GM12874 (cell line): ENCODE measurements at regions not wholly inside any gene's neighbourhood (a gene's known extent, or its start where the extent isn't known, plus 50 kb on each side); places are given as distances from the start of the nearest gene placed in this dataset.

Experiments
- TF ChIP-seq, protein P1 (sequence below): IDR thresholded peaks from 2 replicates; pipeline ENCODE4 v1.5.1; 2011; ENCODE audit warnings: low read depth, mild to moderate bottlenecking, control low read depth, low read length, moderate library complexity; ENCODE audit not compliant: insufficient read depth

DNA sequence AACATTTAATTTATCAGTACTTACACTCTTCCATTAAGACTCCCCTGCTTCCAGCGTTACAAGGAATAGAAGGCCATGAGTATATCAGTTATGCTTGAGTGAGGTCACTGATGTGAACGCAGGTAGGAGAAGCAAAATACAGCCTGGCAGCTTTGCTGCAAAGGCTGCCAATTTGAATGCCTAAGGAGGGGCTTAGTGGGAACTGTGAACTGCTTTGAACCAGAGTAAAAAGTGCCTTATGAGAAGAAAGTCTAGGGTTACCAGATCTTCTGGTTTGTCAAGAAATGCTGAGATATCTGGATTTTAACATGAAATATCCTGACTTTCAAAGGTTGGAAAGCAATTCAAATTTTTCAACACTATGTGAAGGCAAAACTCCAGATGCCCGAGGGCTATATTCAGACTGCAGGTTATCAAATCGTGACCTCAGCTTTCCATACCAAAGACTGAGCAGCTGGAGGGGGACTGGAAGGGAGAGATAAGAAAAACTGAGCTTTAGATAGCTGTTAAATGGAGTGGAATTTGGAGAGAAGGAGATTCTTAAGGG, 446.3 kb upstream of the NECTIN3 start:
- TF ChIP-seq, protein P1, sequence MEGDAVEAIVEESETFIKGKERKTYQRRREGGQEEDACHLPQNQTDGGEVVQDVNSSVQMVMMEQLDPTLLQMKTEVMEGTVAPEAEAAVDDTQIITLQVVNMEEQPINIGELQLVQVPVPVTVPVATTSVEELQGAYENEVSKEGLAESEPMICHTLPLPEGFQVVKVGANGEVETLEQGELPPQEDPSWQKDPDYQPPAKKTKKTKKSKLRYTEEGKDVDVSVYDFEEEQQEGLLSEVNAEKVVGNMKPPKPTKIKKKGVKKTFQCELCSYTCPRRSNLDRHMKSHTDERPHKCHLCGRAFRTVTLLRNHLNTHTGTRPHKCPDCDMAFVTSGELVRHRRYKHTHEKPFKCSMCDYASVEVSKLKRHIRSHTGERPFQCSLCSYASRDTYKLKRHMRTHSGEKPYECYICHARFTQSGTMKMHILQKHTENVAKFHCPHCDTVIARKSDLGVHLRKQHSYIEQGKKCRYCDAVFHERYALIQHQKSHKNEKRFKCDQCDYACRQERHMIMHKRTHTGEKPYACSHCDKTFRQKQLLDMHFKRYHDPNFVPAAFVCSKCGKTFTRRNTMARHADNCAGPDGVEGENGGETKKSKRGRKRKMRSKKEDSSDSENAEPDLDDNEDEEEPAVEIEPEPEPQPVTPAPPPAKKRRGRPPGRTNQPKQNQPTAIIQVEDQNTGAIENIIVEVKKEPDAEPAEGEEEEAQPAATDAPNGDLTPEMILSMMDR, result no peak

DNA sequence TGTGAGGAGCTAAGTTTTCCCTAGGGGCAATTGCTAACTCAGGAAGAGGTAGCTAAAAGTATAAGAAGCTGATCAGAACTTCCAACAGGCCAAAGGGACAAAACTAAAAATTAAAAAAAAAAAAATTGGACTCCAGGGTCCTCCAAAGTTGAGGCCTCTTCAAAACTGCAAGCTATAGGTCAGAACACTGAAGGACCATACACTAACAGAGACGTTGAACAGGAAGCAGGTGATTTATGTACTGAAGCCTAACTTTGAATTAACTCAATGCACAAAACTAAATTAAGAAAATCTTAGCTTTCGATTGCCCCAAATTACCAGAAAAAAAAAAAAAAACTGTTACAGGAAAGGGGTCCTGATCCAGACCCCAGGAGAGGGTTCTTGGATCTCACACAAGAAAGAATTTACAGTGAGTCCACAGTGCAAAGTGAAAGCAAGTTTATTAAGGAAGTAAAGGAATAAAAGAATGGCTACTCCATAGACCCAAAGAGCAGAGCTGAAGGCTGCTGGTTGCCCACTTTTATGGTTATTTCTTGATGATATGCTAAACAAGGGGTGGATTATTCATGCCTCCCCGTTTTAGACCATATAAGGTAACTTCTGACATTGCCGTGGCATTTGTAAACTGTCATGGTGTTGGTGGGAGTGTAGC, 442.8 kb upstream of the NECTIN3 start:
- TF ChIP-seq, protein P1, result no peak

DNA sequence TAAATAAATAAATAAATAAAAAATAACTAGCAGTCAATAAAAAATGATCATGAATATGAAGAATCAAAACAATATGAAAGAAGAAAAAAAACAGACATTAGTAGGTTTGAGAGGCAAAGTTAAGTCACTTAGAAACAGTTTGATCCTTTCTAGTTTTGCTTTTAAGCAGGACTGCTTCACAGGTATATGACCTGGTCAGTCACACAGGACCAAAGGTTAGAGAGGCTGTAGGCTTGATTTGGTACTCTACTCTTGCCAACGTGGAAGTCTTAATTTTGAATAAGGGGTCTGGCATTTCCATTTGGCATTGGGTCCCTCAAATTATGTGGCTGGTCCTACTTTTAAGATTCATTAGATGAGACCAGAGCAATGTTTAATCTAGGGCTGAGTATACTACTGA, 441.7 kb upstream of the NECTIN3 start:
- TF ChIP-seq, protein P1, result no peak

DNA sequence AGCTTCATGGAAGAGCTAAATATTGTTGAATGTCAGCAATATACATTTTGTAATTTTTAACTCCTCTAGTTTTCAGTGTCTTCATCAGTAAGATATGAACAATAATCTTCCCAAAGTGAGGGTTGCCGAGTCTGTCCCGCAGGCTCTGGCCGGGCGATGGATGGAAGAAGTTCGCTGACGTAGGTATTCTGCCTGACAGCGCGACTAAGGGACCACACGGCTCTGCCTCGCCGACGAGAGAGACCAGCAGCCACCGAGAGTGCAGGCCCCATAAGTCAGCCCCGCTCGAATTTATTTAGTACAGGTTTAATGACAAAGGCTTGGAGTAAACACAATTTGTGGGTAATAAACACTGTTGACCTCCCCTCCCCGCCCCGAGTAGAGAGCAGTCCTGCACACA, 427.4 kb upstream of the NECTIN3 start:
- TF ChIP-seq, protein P1, result no peak

DNA sequence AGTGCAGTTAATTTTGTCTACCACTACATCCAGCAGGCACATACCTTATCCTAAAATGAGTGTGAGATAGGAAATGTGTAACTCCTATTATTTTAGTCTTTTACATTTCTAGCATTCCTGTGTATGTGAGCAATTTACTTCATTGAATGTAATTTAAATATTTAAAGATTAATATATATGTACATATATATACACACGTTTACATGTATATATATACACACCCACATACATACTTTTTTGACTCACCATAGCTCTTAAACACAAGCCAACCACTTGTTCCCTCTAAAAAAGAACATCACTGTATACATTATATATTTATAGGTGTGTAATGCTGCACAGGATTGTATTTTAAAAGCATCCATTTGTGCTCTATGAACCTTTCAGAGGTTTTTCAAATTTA, 425.6 kb upstream of the NECTIN3 start:
- TF ChIP-seq, protein P1, result no peak

DNA sequence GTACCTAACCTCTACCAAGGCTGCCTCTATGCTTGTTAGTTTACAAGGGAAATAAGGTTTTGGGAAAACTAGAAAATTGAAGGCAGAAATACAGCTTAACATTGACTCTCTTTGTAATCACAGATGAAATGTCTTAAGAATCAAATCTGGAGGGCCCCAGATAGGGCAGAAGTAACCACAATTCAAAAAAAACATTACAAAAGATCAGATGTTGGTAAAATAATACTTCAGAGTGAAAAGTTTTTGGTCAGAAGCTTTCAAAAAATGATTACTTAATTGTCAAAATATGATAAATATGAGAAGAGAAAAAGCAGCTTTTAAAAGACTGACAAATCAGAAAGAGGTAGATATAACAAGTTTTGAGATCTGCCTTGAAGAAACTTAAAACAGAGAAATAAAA, 425.1 kb upstream of the NECTIN3 start:
- TF ChIP-seq, protein P1, result no peak

DNA sequence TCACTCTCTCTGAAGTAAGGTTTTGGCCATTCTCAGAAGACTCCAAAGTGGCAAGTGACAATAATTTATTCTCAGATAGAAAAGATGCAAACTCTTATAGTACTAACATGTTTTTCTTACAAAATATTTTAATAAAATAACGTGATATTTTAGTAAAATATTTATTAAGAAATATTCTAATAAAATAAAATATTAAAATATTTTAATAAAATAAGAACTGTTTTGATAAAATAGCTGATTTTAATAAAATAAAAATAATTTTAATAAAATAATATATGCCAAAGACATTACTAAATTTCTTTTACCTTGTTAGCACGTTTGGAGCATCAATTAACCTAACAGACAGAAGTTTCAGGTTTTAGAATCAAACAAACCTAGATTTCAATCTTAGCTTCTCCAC, 424.0 kb upstream of the NECTIN3 start:
- TF ChIP-seq, protein P1, result no peak
